Liver (tissue), 8 donors: ENCODE measurements at regions not wholly inside any gene's neighbourhood (a gene's known extent, or its start where the extent isn't known, plus 50 kb on each side); places are given as distances from the start of the nearest gene placed in this dataset.
"Not testable (repeated sequence)": the region's sequence is repeated elsewhere in the genome, so short reads cannot be mapped to it uniquely, and the experiment has no call there.

Experiments
- DNase-seq: peaks from one replicate; pipeline ENCODE4 v3.0.0-alpha.2; 2017; ENCODE audit warnings: low spot score
- H3K27ac ChIP-seq, 2 donors: one replicate each; pipeline ENCODE4 v1.7.0; 2013; ENCODE audit warnings: inconsistent platforms in 2 of 2, low read length in 2 of 2, control low read depth in 1 of 2, low read depth in 1 of 2, mild to moderate bottlenecking in 1 of 2
- H3K27me3 ChIP-seq, 4 donors: one replicate each; pipeline versions ENCODE4 v1.6.1 to v1.7.0; 2013; ENCODE audit warnings: low read length in 3 of 4, inconsistent platforms in 1 of 4, mild to moderate bottlenecking in 1 of 4, moderate library complexity in 1 of 4; ENCODE audit not compliant: control insufficient read depth in 4 of 4, insufficient read depth in 4 of 4
- H3K36me3 ChIP-seq, 4 donors: one replicate each; pipeline versions ENCODE4 v1.6.1 to v1.7.0; 2013; ENCODE audit warnings: low read length in 3 of 4, mild to moderate bottlenecking in 3 of 4, low read depth in 1 of 4, moderate library complexity in 1 of 4; ENCODE audit not compliant: control insufficient read depth in 4 of 4, insufficient read depth in 3 of 4
- H3K4me1 ChIP-seq, 4 donors: one replicate each; pipeline versions ENCODE4 v1.6.1 to v1.7.0; 2013; ENCODE audit warnings: low read length in 3 of 4, mild to moderate bottlenecking in 3 of 4, moderate library complexity in 1 of 4; ENCODE audit not compliant: control insufficient read depth in 4 of 4, insufficient read depth in 4 of 4
- H3K4me3 ChIP-seq, 3 donors: one replicate each; pipeline versions ENCODE4 v1.6.1 to v1.7.0; 2013; ENCODE audit warnings: low read length in 3 of 3, control low read depth in 1 of 3, low read depth in 1 of 3, mild to moderate bottlenecking in 1 of 3
- H3K9ac ChIP-seq, 2 donors: one replicate each; pipeline ENCODE4 v1.7.0; 2013; ENCODE audit warnings: low read length in 2 of 2, mild to moderate bottlenecking in 2 of 2, moderate library complexity in 2 of 2, control low read depth in 1 of 2, low read depth in 1 of 2
- H3K9me3 ChIP-seq, 4 donors: one replicate each; pipeline versions ENCODE4 v1.6.1 to v1.7.0; 2013; ENCODE audit warnings: low read length in 3 of 4; ENCODE audit not compliant: control insufficient read depth in 4 of 4
- ATF3 ChIP-seq: IDR thresholded peaks from 2 replicates; pipeline ENCODE4 v1.6.1; 2016; ENCODE audit warnings: antibody characterized with exemption
- EGR1 ChIP-seq, 2 donors: IDR thresholded peaks; 2 replicates each; pipeline ENCODE4 v1.6.1; 2016 to 2018; ENCODE audit warnings: antibody characterized with exemption in 2 of 2, low read depth in 2 of 2
- FOXA1 ChIP-seq: IDR thresholded peaks from 2 replicates; pipeline ENCODE4 v1.6.1; 2016; ENCODE audit warnings: antibody characterized with exemption
- GABPA ChIP-seq, 2 donors: IDR thresholded peaks in 1 of 2; conservative IDR thresholded peaks in 1 of 2; 2 replicates each; pipeline ENCODE4 v1.6.1; 2016; ENCODE audit warnings: antibody characterized with exemption in 2 of 2, mild to moderate bottlenecking in 1 of 2, moderate library complexity in 1 of 2
- HNF4A ChIP-seq, 2 donors: conservative IDR thresholded peaks; 2 replicates each; pipeline ENCODE4 v1.6.1; 2016; ENCODE audit warnings: antibody characterized with exemption in 2 of 2, mild to moderate bottlenecking in 2 of 2
- HNF4G ChIP-seq: IDR thresholded peaks from 2 replicates; pipeline ENCODE4 v1.6.1; 2016; ENCODE audit warnings: antibody characterized with exemption
- JUND ChIP-seq, 2 donors: IDR thresholded peaks; 2 replicates each; pipeline ENCODE4 v1.6.1; 2016; ENCODE audit warnings: antibody characterized with exemption in 2 of 2
- MAX ChIP-seq: IDR thresholded peaks from 2 replicates; pipeline ENCODE4 v1.6.1; 2016; ENCODE audit warnings: antibody characterized with exemption
- NR2F2 ChIP-seq: IDR thresholded peaks from 2 replicates; pipeline ENCODE4 v1.6.1; 2016; ENCODE audit warnings: antibody characterized with exemption
- REST ChIP-seq: IDR thresholded peaks from 2 replicates; pipeline ENCODE4 v1.6.1; 2016; ENCODE audit warnings: antibody characterized with exemption, mild to moderate bottlenecking
- SP1 ChIP-seq: IDR thresholded peaks from 2 replicates; pipeline ENCODE4 v1.6.1; 2018; ENCODE audit warnings: antibody characterized with exemption, mild to moderate bottlenecking
- TAF1 ChIP-seq: conservative IDR thresholded peaks from 2 replicates; pipeline ENCODE4 v1.6.1; 2016; ENCODE audit warnings: antibody characterized with exemption, mild to moderate bottlenecking
- YY1 ChIP-seq: IDR thresholded peaks from 2 replicates; pipeline ENCODE4 v1.6.1; 2016; ENCODE audit warnings: antibody characterized with exemption, mild to moderate bottlenecking
- ZBTB33 ChIP-seq: IDR thresholded peaks from 2 replicates; pipeline ENCODE4 v1.6.1; 2016; ENCODE audit warnings: antibody characterized with exemption
- WGBS: extraction: QIAGEN DNeasy Blood & Tissue Kit; methylation state at CpG from one replicate; pipeline ENCODE4 v1.1.7; 2013; 5-methylcytosine and 5-hydroxymethylcytosine counted together
- TF ChIP-seq, protein P1 (sequence below): fragments of 150-350 bp; IDR thresholded peaks from 2 replicates; pipeline ENCODE4 v1.5.1; 2017; ENCODE audit warnings: improper control_type of control experiment, low read depth, low read length; ENCODE audit not compliant: missing input control
- donor health status: healthy.
- donor health status: healthy.
- donor health status: healthy.
- donor health status: healthy.
- donor health status: healthy.

- H3K36me3 ChIP-seq, result no peaks in the 10 kb centered on the region
- no peaks in the 10 kb centered on the region for H3K9me3 ChIP-seq
- no peak overlapping the region for H3K4me3 ChIP-seq
- WGBS, result 81% methylated on average over 4 of the region's 4 CpGs
- no peaks in the 10 kb centered on the region for H3K27me3 ChIP-seq
- no peak overlapping the region for H3K27ac ChIP-seq
- no peak for DNase-seq
- TF ChIP-seq ZBTB33 (no peak), MAX (no peak), GABPA (IDR thresholded peaks at IDR 0.05 in 1 of 2, conservative IDR thresholded peaks at IDR 0.05 in 1 of 2) (no peak), YY1 (no peak), HNF4A (conservative IDR thresholded peaks at IDR 0.05) (no peak), JUND (IDR thresholded peaks at IDR 0.05) (no peak), TAF1 (no peak), NR2F2 (no peak), SP1 (no peak), ATF3 (no peak), REST (no peak), HNF4G (no peak), EGR1 (IDR thresholded peaks at IDR 0.05; ENCODE audit: low read depth in 2 of 2) (no peak), FOXA1 (no peak)
- TF ChIP-seq, protein P1, sequence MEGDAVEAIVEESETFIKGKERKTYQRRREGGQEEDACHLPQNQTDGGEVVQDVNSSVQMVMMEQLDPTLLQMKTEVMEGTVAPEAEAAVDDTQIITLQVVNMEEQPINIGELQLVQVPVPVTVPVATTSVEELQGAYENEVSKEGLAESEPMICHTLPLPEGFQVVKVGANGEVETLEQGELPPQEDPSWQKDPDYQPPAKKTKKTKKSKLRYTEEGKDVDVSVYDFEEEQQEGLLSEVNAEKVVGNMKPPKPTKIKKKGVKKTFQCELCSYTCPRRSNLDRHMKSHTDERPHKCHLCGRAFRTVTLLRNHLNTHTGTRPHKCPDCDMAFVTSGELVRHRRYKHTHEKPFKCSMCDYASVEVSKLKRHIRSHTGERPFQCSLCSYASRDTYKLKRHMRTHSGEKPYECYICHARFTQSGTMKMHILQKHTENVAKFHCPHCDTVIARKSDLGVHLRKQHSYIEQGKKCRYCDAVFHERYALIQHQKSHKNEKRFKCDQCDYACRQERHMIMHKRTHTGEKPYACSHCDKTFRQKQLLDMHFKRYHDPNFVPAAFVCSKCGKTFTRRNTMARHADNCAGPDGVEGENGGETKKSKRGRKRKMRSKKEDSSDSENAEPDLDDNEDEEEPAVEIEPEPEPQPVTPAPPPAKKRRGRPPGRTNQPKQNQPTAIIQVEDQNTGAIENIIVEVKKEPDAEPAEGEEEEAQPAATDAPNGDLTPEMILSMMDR, result no peak
- H3K4me1 ChIP-seq, result no peaks in the 10 kb centered on the region
- H3K9ac ChIP-seq, result no peak overlapping the region
Measured at GRCh38 chr2:192544371-192544955, 349.7 kb upstream of the TMEFF2 start.

DNA sequence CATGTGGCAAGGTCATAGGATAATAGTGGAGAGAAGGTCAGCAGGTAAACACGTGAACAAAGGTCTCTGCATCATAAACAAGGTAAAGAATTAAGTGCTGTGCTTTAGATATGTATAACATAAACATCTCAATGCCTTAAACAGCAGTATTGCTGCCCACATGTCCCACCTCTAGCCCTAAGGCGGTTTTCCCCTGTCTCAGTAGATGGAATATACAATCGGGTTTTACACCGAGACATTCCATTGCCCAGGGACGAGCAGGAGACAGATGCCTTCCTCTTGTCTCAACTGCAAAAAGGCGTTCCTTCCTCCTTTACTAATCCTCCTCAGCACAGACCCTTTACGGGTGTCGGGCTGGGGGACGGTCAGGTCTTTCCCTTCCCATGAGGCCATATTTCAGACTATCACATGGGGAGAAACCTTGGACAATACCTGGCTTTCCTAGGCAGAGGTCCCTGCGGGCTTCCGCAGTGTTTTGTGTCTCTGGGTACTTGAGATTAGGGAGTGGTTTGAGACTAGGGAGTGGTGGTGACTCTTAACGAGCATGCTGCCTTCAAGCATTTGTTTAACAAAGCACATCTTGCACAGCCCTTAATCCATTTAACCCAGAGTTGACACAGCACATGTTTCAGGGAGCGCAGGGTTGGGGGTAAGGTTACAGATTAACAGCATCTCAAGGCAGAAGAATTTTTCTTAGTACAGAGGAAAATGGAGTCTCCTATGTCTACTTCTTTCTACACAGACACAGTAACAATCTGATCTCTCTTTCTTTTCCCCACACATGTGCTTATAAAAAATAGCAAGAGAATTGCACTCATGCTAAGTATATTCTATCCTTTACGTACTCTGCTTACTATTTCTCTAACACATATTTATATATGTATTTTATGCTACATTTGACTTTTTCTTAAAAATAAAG lies 347.7 kb upstream of the TMEFF2 start:
- not testable (repeated sequence) for H3K9me3 ChIP-seq, H3K4me1 ChIP-seq, H3K4me3 ChIP-seq, H3K27me3 ChIP-seq, H3K36me3 ChIP-seq, H3K9ac ChIP-seq, H3K27ac ChIP-seq, DNase-seq
- 43% methylated on average over 14 of the region's 14 CpGs for WGBS
